Common myeloid progenitor, CD34-positive (primary cell): ENCODE measurements at regions not wholly inside any gene's neighbourhood (a gene's known extent, or its start where the extent isn't known, plus 50 kb on each side); places are given as distances from the start of the nearest gene placed in this dataset.

ENCODE experiments used
- CTCF ChIA-PET: fragments of 350-600 bp; sonication (Branson Sonifier 250); formaldehyde crosslinking; loops from one replicate; lab custom pipeline; 2021; ENCODE audit warnings: antibody characterized with exemption; lab: Charles Lee
- POLR2A ChIA-PET: fragments of 350-600 bp; sonication (Branson Sonifier 250); formaldehyde crosslinking; loops from one replicate; lab custom pipeline; 2021; ENCODE audit warnings: antibody characterized with exemption; lab: Charles Lee
- DNase-seq, 3 donors: peaks; one replicate each; pipeline versions ENCODE4 v3.0.0 to v3.0.0-alpha.2; 2013
- H3K27ac ChIP-seq, 2 experiments: 1 replicate in 1 of 2; 2 replicates in 1 of 2; pipeline ENCODE4 v1.7.0; 2013; ENCODE audit warnings: inconsistent platforms in 2 of 2, low read length in 2 of 2, mild to moderate bottlenecking in 2 of 2, low read depth in 1 of 2, moderate library complexity in 1 of 2; ENCODE audit not compliant: severe bottlenecking in 2 of 2, insufficient read depth in 1 of 2, poor library complexity in 1 of 2
- H3K27me3 ChIP-seq, 5 experiments: replicated peaks in 2 of 5; 1 replicate in 3 of 5; 2 replicates in 2 of 5; pipeline versions ENCODE4 v1.6.1 to v1.7.0; 2013; ENCODE audit warnings: low read length in 4 of 5, mild to moderate bottlenecking in 2 of 5, moderate library complexity in 2 of 5, inconsistent platforms in 1 of 5; ENCODE audit not compliant: insufficient read depth in 5 of 5, control insufficient read depth in 4 of 5
- H3K36me3 ChIP-seq, 4 experiments: 1 replicate in 2 of 4; 2 replicates in 2 of 4; pipeline versions ENCODE4 v1.6.1 to v1.7.0; 2013; ENCODE audit warnings: low read length in 3 of 4, control low read depth in 1 of 4, mild to moderate bottlenecking in 1 of 4; ENCODE audit not compliant: control insufficient read depth in 4 of 4, insufficient read depth in 4 of 4
- H3K4me1 ChIP-seq, 4 experiments: 1 replicate in 3 of 4; 2 replicates in 1 of 4; pipeline versions ENCODE4 v1.6.1 to v1.7.1; 2013; ENCODE audit warnings: low read length in 3 of 4, mild to moderate bottlenecking in 3 of 4, control low read depth in 1 of 4, inconsistent platforms in 1 of 4, moderate library complexity in 1 of 4; ENCODE audit not compliant: control insufficient read depth in 4 of 4, insufficient read depth in 4 of 4; ENCODE audit errors: control extremely low read depth in 1 of 4
- H3K4me3 ChIP-seq, 7 experiments: 1 replicate in 4 of 7; 2 replicates in 3 of 7; pipeline versions ENCODE4 v1.5.1 to v1.7.0; 2013; ENCODE audit warnings: mild to moderate bottlenecking in 7 of 7, low read length in 6 of 7, moderate library complexity in 6 of 7, inconsistent platforms in 2 of 7, low read depth in 2 of 7, control low read depth in 1 of 7; ENCODE audit not compliant: insufficient read depth in 4 of 7, control insufficient read depth in 1 of 7; ENCODE audit errors: extremely low read depth in 1 of 7
- H3K9me3 ChIP-seq, 5 experiments: 1 replicate in 4 of 5; 2 replicates in 1 of 5; pipeline versions ENCODE4 v1.6.1 to v1.7.1; 2013; ENCODE audit warnings: low read length in 4 of 5, mild to moderate bottlenecking in 2 of 5, inconsistent platforms in 1 of 5, low read depth in 1 of 5, moderate library complexity in 1 of 5; ENCODE audit not compliant: control insufficient read depth in 4 of 5, insufficient read depth in 2 of 5; ENCODE audit errors: control extremely low read depth in 1 of 5
- WGBS: methylation state at CpG from one replicate; pipeline ENCODE4 v1.1.5; 2013; ENCODE audit not compliant: insufficient coverage; 5-methylcytosine and 5-hydroxymethylcytosine counted together

DNA sequence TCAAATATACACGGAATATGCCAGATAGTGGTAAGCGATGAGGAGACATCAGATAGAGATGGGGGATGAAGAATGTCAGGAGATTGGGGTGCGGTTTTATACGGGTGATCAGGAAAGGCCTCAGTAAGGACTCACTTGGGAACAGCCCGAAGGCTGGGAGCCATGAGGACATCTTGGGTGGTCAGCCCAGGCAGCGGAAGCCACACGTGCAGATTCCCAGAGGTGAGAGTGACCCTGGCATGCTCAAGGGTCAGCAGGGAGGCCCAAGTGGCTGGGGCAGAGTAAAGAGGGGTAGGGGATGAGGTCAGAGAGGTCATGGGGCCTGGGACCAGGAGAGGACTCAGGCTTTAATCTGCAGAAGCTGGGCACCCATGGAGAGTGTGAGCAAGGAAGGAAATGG, 106.6 kb downstream of the MATN1 start:
- DNase-seq, result no peak
- Histone ChIP-seq H3K27ac (no peak overlapping the region), H3K9me3 (no peaks in the 10 kb centered on the region), H3K4me1 (no peaks in the 10 kb centered on the region), H3K36me3 (no peaks in the 10 kb centered on the region), H3K4me3 (no peak overlapping the region), H3K27me3 (peaks cover 0 to 6% (median 0%) of the 10 kb centered on the region in 5 experiments)
- POLR2A ChIA-PET, result no interaction called here
- WGBS, result 100% methylated on average over 2 of the region's 7 CpGs
- CTCF ChIA-PET, result no interaction called here

DNA sequence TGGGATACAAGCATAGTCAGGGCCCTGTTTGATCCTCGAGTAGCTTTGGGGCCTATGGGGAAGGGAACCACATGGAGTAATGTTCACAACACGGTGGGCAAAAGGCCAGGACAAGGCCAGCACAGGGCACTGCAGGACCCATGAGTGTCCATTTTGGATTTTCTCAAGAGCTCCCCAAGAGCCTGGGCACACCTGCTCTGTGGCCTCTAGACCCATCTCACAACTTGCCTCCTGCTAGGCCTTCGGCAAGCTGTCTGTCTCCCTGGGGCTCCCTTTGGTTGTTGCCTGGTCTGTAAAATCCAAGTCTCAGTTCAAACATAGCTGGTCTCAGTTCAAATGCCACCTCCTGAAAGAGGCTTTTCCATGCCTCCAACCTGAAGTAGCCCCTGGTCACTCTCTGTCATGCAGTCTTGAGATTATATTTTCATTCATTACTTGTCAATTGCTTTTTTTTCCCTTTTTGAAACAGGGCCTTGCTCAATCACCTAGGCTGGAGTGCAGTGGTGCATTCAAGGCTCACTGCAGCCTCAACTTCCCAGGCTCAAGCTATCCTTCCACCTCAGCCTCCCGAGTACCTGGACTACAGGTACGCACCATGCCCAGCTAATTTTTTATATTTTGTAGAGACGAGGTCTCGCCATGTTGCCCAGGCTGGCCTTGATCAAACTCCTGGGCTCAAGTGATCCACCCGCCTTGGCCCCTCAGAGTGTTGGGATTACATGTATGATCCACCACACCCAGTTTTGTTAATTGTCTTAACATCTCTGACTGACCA, 107.4 kb downstream of the MATN1 start:
- Histone ChIP-seq H3K36me3 (no peaks in the 10 kb centered on the region), H3K4me1 (no peaks in the 10 kb centered on the region), H3K4me3 (no peak overlapping the region), H3K27me3 (peaks cover 0 to 6% (median 2%) of the 10 kb centered on the region in 5 experiments), H3K9me3 (no peaks in the 10 kb centered on the region), H3K27ac (no peak overlapping the region)
- CTCF ChIA-PET, result no interaction called here
- WGBS, result 100% methylated on average over 8 of the region's 8 CpGs
- POLR2A ChIA-PET, result no interaction called here
- no peak for DNase-seq

- no peaks in the 10 kb centered on the region for H3K36me3 ChIP-seq
- H3K4me1 ChIP-seq, result no peaks in the 10 kb centered on the region
- no peak overlapping the region for H3K4me3 ChIP-seq
- no peaks in the 10 kb centered on the region for H3K9me3 ChIP-seq
- WGBS, result 94% methylated on average over 3 of the region's 3 CpGs
- CTCF ChIA-PET, result no interaction called here
- no peak overlapping the region for H3K27ac ChIP-seq
- peaks cover 0 to 6% (median 3%) of the 10 kb centered on the region in 5 experiments for H3K27me3 ChIP-seq
- POLR2A ChIA-PET, result no interaction called here
- no peak for DNase-seq
Observed at GRCh38 chr1:30615076-30615795, 108.1 kb downstream of the MATN1 start.

- Histone ChIP-seq H3K27ac (no peak overlapping the region), H3K9me3 (no peaks in the 10 kb centered on the region), H3K4me3 (no peak overlapping the region), H3K27me3 (peaks cover 0 to 6% (median 4%) of the 10 kb centered on the region in 5 experiments), H3K4me1 (no peaks in the 10 kb centered on the region), H3K36me3 (no peaks in the 10 kb centered on the region)
- CTCF ChIA-PET, result no interaction called here
- no peak for DNase-seq
- POLR2A ChIA-PET, result no interaction called here
- 100% methylated on average over 1 of the region's 1 CpG for WGBS
Observed at GRCh38 chr1:30613188-30613587, 110.2 kb downstream of the MATN1 start.

DNA sequence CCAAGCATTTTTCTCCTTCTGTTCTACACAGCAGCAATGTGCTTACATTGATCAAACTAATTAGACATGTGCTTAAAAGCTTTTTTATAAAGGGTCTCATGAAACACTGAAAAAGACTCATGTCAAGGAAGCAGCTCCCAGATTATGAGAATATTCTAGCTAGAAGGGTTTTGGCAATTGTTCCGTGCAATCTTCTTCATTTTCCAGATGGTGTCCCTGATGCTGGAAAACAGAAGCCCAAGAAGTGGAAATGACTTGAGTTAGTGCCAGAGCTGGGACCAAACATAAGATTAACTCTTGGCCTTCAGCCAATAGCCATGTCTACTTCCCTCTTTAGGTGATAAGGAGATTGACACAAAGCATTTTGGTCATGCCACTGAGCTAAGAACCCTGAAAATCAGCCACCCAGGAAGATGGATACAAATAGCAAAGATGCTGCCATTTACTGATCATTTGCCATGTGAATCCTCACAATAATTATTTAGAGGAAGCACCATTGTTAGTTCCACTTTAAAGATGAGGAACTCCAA, 110.8 kb downstream of the MATN1 start:
- Histone ChIP-seq H3K27me3 (peaks cover 0 to 7% (median 4%) of the 10 kb centered on the region in 5 experiments), H3K9me3 (no peaks in the 10 kb centered on the region), H3K4me1 (no peaks in the 10 kb centered on the region), H3K36me3 (no peaks in the 10 kb centered on the region), H3K4me3 (no peak overlapping the region), H3K27ac (no peak overlapping the region)
- ChIA-PET POLR2A (no interaction called here), CTCF (interaction anchor here (0.6 kb wide), 1 partner anchor 1384 kb away, joined by 3 read pairs; no protein-coding TSS in a partner anchor)
- WGBS, result 100% methylated on average over 1 of the region's 1 CpG
- peak in 2 of 3 donors; percentile 8 for DNase-seq

DNA sequence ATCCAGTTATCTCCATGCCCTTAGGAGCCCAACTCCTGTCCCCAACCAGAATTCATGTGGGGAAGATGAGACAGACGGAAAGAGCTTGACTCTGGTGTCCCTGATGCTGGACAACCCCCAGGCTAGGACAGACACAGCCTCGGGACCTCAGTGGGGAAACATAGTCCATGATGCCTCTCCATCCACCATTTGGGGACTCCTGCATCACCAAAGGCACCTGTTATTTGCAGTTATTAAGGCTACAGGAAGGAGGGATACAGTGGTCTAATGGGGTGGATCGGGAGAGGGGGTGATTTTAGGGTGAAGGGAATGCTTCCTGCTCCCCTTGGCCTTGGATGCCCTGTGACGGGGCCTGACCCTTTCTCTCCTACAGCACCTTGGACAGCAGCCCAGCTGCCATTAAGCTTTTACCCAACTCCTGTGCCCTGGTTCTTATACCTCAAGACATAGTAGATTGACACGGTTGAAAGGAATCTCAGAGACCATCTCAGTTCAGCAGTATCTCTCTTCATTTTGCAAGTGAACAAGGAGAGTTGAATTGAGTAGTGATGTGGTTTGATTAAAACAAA, 111.6 kb downstream of the MATN1 start:
- no peaks in the 10 kb centered on the region for H3K36me3 ChIP-seq
- POLR2A ChIA-PET, result no interaction called here
- CTCF ChIA-PET, result interaction anchor here (0.6 kb wide), 1 partner anchor 1383 kb away, joined by 3 read pairs; no protein-coding TSS in a partner anchor
- no peaks in the 10 kb centered on the region for H3K9me3 ChIP-seq
- no CpG with 5 or more reads among the region's 5 CpGs for WGBS
- H3K27ac ChIP-seq, result no peak overlapping the region
- no peak overlapping the region for H3K4me3 ChIP-seq
- H3K27me3 ChIP-seq, result peaks cover 0 to 10% (median 4%) of the 10 kb centered on the region in 5 experiments
- H3K4me1 ChIP-seq, result no peaks in the 10 kb centered on the region
- DNase-seq, result no peak
